Occipital lobe (tissue), 1 donor: ENCODE measurements at regions not wholly inside any gene's neighbourhood (a gene's known extent, or its start where the extent isn't known, plus 50 kb on each side); places are given as distances from the start of the nearest gene placed in this dataset.
"Not testable (repeated sequence)": the region's sequence is repeated elsewhere in the genome, so short reads cannot be mapped to it uniquely, and the experiment has no call there.

ENCODE experiments used
- DNase-seq: peaks from one replicate; lab custom pipeline; 2025; lab: John Stamatoyannopoulos, UW

DNA sequence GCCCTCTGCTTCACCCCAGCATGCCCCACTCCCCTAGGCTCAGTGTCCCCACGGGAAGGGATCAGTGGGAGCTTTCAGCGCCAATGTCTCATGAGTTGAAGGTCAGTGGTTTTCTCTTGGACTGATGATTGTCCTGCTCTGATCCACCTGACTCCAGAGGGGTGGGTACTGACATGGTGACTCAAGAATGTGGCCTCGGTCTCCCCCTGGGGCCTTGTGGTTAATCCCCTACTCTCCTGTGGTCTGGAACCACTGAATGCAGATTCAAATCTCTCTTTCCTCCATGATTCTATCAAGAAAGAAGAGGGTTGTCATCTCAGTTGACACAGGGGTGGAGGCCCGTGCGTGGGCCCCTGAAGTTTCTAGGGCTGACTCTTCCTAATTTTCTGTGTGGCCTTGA, 176.9 kb downstream of the RPS24 start:
- DNase-seq: no peak

DNA sequence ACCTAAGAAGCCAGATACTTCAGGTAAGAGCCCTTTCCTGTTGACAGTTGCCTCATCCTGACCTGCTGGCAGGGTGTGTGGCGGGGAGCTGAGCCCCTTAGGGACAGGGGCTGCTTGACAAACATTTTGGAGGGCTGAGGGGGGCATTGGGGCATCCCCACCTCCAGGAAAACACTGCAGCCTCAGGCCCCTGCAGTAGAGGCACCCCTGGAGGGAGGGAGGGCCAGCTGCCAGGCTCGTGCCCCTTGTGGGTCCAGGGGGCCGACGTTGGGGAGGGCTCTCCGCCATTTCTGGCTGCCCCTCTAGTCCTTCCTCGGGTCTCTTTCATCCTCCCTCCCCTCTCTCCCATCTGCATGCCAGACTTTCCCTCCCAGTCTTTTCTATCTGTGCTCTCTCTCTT, 177.3 kb downstream of the RPS24 start:
- DNase-seq: no peak

DNA sequence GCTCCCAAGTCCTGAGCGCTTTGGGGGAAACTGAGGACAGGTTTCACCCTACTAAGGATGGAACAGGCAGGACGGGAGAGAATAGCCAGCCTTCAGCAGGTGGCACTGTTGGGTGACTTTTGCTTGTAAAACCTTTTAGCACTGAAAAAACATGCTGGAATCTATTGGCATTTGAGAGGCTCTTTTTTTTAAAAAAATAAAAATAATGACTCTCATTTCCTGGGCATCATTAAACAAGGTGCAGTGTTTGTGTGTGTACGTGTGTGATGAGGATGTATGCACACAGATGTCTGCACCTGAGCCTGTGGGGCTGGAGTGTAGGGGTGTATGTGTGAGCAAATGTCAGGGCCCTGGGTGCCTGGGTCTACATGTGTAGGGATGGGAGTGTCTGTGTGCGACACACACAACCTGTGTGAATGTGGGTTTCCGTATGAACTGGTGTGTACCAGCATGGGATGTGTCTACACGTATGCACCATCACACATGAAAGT, 177.9 kb downstream of the RPS24 start:
- no peak for DNase-seq

GRCh38 chr10:78212060-78212785, 178.6 kb downstream of the RPS24 start:
- DNase-seq: no peak

GRCh38 chr10:78212786-78213175, 179.1 kb downstream of the RPS24 start:
- no peak for DNase-seq

DNA sequence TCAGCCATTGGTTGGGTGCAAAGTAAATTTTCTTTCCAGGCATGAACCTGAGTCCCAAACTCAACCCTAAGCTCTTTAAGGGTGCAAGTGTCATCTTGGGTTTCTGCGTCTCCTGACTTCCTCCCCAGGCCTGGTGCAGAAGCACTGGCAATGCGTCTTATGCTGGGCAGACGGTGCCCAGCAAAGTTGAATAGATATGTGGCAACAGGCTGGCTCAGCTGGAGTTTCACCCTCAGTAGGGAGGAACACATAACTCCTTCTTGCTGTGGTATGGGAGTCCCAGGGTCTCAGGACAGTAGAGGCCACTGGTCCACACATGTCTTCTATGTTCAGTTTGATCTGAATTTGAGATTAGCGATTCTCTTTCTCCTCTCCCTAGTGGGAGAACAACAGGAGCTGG, 181.3 kb downstream of the RPS24 start:
- DNase-seq: no peak

DNA sequence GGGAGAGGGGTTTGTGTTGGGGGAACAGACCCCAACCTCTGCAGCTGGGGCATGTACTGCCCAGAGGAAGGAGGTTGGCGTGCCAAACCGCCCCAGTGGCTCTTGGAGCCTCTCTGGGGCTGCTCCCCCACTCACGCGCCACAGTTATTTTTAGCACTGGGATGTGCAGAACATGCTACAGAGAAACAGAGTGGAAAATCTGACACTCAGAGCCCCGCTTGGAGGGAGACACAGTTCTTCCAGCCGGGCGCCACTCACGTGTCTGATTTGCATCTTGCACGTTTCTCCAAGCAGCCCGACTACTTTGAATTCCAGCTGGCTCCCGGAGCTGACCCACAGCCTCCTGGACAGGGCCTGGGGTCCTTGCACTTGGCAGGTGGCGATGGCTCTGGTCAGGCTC, 182.0 kb downstream of the RPS24 start:
- peak; percentile 59 for DNase-seq

GRCh38 chr10:78217336-78217735, 183.7 kb downstream of the RPS24 start:
- DNase-seq: no peak

DNA sequence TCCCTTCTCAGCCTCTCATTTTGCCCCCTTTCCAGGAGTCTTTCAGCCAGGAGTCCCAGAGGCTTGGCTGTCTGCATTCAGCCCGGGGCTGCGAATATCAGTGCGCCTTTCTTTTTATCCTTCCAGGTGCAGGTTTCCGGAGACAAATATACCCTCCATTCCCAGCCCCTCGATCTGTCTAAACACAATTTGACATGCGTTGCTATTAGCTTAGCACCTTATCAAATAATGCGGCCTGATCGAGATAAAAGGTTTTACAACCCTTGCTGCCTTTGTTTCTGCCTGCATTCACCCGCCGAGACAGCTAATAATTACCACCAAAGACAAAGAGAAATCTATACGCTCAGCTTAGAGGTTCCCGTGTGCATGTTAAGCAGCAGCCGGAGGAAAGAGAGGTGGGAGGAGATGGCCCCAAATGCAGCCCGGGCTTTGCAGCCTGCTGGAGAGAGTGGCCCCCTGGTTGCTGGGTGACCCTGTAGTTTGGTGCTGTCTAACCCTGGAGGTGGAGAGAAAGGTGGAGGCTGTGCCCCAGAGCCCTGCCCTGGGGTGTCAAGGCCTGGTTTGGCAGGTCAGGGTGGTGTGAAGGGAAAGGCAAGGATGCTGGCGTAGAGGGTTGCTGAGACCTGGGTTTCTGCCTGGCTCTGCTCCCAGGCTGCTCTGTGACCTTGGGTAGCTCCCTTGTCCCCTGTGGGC, 185.3 kb downstream of the RPS24 start:
- DNase-seq: no peak

DNA sequence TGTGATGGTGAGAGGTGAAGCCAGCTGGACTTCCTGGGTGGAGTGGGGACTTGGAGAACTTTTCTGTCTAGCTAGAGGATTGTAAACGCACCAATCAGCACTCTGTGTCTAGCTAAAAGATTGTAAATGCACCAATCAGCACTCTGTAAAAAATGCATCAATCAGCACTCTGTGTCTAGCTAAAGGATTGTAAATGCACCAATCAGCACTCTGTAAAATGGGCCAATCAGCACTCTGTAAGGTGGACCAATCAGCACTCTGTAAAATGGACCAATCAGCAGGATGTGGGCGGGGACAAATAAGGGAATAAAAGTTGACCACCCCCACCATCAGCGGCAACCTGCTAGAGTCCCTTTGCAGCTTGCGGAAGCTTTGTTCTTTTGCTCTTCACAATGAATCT, 185.9 kb downstream of the RPS24 start:
- not testable (repeated sequence) for DNase-seq

GRCh38 chr10:78220781-78221180, 187.1 kb downstream of the RPS24 start:
- DNase-seq: no peak

- DNase-seq: no peak
Observed at GRCh38 chr10:78222096-78222790, 188.6 kb downstream of the RPS24 start.

- DNase-seq: no peak
Observed at GRCh38 chr10:78223088-78223487, 189.4 kb downstream of the RPS24 start.

DNA sequence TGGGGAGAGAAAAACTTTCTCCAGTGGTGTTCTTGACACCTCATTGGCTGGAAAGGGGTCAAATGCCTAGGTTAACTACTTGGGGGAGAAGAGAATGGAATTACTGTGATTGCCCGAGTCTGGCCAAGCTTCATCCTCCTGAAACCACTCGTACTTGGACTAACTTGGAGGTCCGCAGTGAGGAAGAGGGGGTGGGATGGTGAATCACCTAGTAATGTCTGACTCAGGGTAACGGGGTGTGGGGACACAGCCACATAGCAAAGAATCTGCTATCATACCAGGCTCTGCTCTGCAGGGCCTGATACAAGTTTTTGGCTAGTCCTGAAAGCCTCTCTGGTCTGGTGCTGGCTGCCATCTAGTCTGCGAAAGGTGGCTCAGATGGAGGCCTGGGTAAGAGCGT, 190.9 kb downstream of the RPS24 start:
- no peak for DNase-seq

DNA sequence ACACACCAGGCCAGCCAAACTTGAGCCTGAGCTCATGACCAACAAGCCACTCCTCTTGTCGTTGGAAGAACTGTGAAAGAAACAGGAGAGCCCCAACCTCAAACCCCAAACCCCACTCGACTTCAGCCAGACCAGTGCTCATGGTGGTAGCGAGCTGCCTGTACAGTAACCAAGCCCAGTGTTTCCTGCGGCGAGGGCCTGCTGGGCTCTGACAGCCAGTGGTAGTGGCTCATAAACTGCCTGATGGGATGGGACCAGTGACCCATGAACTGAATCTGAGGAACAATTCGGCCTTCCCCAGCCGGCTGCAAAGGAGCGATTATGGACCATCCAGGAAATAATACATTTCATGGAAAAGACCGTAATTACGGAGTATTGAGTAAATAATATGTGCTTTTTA, 191.9 kb downstream of the RPS24 start:
- no peak for DNase-seq

GRCh38 chr10:78229489-78229888, 195.8 kb downstream of the RPS24 start:
- no peak for DNase-seq

GRCh38 chr10:78229950-78230675, 196.4 kb downstream of the RPS24 start:
- DNase-seq: no peak

DNA sequence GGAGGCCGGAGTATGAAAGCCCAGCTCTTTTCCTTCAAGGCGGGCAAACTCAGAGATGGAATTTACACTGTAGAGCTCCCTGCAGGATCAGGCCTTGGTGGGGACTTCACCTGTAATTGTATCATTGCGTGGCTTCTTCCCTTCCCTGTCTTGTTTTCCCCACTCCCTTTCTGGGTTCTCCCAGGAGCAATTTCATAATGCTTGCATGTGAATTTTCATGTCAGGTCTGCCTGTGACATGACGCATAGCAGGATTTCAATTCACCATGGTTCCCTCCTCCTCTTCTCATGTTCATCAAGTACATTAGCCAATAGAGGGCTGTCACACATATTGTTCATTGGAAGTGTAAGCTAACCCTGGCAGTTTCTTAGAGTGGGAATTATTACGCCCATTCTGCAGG, 197.7 kb downstream of the RPS24 start:
- DNase-seq: no peak

DNA sequence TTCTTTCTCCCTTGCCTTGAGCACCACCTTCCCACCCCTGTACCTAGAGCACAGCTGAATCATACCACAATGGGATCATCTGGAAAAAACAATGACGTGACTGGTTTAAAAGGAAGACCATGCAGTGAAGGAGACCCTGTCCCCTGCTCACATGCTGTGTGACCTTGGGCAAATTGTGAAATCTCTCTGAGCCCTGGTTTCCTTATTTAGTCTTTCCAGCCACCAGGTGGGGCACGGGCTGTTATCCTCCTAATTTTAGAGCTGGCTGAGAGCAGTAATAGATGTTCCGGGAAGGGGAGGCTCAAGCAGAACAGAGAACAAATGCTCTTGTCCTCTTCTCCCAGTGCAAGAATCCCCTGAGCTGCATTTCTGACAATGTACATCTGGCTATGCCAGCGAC, 198.3 kb downstream of the RPS24 start:
- no peak for DNase-seq

DNA sequence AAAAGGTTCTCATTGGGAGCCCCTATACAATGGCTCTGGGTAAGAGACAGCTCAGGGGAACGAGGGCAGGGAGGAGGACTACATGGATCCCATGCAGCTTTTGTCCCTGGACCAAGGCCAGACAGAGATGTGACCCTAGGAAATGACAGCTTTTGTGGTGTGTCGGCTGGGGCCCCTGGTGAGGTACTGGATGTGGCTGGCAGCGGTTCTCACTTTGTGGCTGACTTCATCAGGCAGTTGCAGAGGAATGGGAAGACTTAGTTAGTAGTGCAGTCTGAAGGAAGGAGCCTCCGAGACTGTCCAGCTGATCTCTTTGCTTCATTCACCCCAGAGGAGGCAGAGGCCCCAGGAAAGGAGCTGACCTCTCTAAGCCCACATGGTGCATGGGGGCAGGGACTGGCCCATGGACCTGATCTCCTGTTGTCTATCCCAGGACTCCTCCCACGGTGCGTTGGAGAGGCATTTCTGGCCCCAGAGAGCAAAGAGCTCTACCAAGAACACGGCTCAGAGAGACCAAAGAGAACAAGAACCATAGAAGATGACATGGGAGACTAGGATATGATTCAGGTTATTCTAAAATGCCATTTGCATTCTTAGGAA, 202.9 kb downstream of the RPS24 start:
- no peak for DNase-seq

DNA sequence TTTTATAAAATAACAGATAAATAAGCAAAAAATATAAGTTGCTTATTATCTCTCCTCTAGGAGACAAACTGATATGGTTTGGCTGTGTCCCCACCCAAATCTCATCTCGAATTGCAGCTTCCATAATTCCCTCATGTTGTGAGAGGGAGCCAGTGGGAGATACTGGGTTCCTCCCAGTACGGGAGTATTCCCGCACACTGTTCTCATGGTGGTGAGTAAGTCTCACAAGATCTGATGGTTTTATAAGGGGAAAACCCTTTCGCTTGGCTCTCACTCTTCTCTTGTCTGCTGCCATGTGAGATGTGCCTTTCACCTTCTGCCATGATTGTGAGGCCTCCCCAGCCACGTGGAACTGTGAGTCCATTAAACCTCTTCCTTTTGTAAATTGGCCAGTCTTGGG, 204.3 kb downstream of the RPS24 start:
- DNase-seq: not testable (repeated sequence)
